IPS-20b (cell line): ENCODE measurements at regions not wholly inside any gene's neighbourhood (a gene's known extent, or its start where the extent isn't known, plus 50 kb on each side); places are given as distances from the start of the nearest gene placed in this dataset.
A peak's percentile ranks its signal among the peaks of the same experiment; 100 is the strongest.
"Not testable (repeated sequence)": the region's sequence is repeated elsewhere in the genome, so short reads cannot be mapped to it uniquely, and the experiment has no call there.

Source experiments
- H3K27ac ChIP-seq: one replicate; pipeline ENCODE4 v1.5.1; 2013; ENCODE audit warnings: low read length
- H3K27me3 ChIP-seq: 2 replicates; pipeline ENCODE4 v1.6.1; 2013; ENCODE audit warnings: mild to moderate bottlenecking, low read length, inconsistent platforms; ENCODE audit not compliant: insufficient read depth
- H3K36me3 ChIP-seq: 2 replicates; pipeline ENCODE4 v1.6.1; 2013; ENCODE audit warnings: low read depth, mild to moderate bottlenecking, inconsistent platforms, low read length, moderate library complexity; ENCODE audit not compliant: insufficient read depth
- H3K4me1 ChIP-seq: 2 replicates; pipeline ENCODE4 v1.6.1; 2013; ENCODE audit warnings: mild to moderate bottlenecking, control low read depth, inconsistent platforms, low read length, moderate library complexity; ENCODE audit not compliant: insufficient read depth
- H3K4me3 ChIP-seq: 2 replicates; pipeline ENCODE4 v1.5.1; 2013; ENCODE audit warnings: mild to moderate bottlenecking, low read length, inconsistent platforms
- H3K9ac ChIP-seq: 2 replicates; pipeline ENCODE4 v1.6.1; 2013; ENCODE audit warnings: low read depth, mild to moderate bottlenecking, inconsistent platforms, low read length, moderate library complexity
- H3K9me3 ChIP-seq: 2 replicates; pipeline ENCODE4 v1.6.1; 2013; ENCODE audit warnings: mild to moderate bottlenecking, low read depth, low read length, inconsistent platforms; ENCODE audit not compliant: insufficient read depth

DNA sequence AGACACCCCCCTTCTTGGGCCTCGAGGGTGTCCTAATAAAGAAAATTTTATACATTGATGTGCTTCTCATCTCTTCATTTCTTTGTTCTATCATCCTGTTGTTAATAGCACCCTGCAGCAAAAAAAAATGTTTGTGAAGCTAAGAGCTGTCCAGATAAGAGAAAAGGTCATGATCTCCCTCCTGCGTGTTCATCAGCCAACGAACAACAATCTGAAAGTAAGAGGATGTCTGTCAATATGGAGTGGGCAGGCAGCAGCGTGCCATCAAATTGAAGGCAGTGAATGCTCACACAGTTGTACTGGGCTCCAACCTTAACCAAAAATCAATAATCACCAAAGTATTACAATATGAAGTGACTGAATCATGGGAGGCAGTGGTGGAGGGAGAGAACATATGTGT is 418.6 kb upstream of the ONECUT1 start:
- Histone ChIP-seq H3K27ac (no peak overlapping the region), H3K9ac (no peak overlapping the region), H3K27me3 (no peaks in the 10 kb centered on the region), H3K9me3 (no peaks in the 10 kb centered on the region), H3K36me3 (no peaks in the 10 kb centered on the region), H3K4me1 (peaks cover 2% of the 10 kb centered on the region; the same call in 1 of the 2 replicates), H3K4me3 (no peak overlapping the region)

DNA sequence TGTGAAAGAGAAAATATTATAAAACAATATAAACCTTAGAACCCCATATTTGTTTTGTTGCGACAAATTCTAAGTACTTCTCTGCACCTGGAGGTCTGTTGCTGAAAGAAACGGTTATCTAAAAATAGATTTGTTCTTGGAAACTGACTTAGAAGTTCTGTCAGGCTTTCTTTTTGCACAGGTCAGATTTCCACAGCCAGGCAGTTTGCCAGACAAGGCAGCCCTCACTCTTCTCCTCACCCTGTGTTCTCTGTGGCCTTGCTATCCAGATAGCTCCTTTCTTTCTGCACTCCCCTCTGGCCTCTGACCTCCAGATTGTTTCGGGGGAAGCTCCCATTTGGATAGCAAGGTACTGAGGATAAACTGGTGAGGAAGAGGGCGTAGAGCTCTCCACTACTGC is 413.3 kb upstream of the ONECUT1 start:
- peaks cover 10% of the 10 kb centered on the region for H3K4me1 ChIP-seq
- H3K27me3 ChIP-seq = peaks cover 5% of the 10 kb centered on the region; the same call in 1 of the 2 replicates
- no peak overlapping the region for H3K9ac ChIP-seq
- H3K4me3 ChIP-seq = no peak overlapping the region
- no peak overlapping the region for H3K27ac ChIP-seq
- H3K9me3 ChIP-seq = no peaks in the 10 kb centered on the region
- H3K36me3 ChIP-seq = no peaks in the 10 kb centered on the region

DNA sequence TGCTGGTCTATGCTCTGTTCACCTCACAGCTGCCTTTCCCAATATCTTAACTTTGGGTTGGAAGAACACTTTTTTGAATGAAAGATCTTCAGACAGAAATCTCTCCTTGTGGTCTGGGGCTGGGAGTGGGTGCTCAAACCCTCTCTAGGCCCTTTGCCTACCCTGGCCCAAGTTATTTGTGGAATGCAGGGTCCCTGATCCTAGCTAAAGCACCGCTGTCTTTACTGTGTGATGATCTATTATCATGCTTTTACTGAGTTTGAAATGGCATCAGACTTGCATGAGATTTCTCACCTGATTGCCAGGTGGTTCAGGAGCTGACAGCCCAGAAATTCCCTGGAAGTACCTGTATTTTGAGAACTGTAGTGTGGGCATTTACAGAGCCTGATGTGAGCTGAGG is 412.7 kb upstream of the ONECUT1 start:
- H3K9me3 ChIP-seq = no peaks in the 10 kb centered on the region
- H3K4me3 ChIP-seq = no peak overlapping the region
- no peak overlapping the region for H3K9ac ChIP-seq
- no peak overlapping the region for H3K27ac ChIP-seq
- H3K36me3 ChIP-seq = no peaks in the 10 kb centered on the region
- peaks cover 10% of the 10 kb centered on the region for H3K4me1 ChIP-seq
- H3K27me3 ChIP-seq = peaks cover 10% of the 10 kb centered on the region; the same call in 1 of the 2 replicates

- peaks cover 26% of the 10 kb centered on the region for H3K27me3 ChIP-seq
- no peaks in the 10 kb centered on the region for H3K9me3 ChIP-seq
- peak overlapping the region; percentile 34; the same call in 1 of the 2 replicates for H3K9ac ChIP-seq
- no peak overlapping the region for H3K27ac ChIP-seq
- no peaks in the 10 kb centered on the region for H3K36me3 ChIP-seq
- peak overlapping the region; percentile 36; the same call in 1 of the 2 replicates for H3K4me3 ChIP-seq
- H3K4me1 ChIP-seq = peaks cover 12% of the 10 kb centered on the region
Observed at GRCh38 chr15:53197426-53197839, 407.3 kb upstream of the ONECUT1 start.

DNA sequence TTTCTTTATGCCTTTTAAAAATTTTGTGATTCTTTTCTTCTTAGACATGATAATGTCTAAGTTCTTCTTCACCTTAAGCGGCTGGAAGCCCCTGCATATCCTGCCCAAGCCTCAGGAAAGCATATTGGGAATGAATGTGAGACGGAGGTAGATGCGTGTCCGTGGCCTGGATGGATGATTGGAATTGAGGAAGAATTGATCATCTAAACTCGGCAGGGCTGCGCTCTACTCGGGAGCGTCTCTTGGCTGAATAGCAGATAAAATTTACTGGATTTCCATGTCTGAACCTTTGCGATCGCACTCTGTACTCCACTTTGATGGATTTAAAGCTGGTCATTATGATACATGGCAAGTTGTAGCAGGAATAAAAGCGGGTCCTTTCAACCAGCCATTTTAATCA is 406.7 kb upstream of the ONECUT1 start:
- H3K9ac ChIP-seq = no peak overlapping the region
- H3K27ac ChIP-seq = no peak overlapping the region
- 0 out of 2 replicates have a peak overlapping the region, but pooled peaks have one; percentile 23 for H3K4me3 ChIP-seq
- H3K4me1 ChIP-seq = peaks cover 12% of the 10 kb centered on the region
- H3K27me3 ChIP-seq = peaks cover 26% of the 10 kb centered on the region
- no peaks in the 10 kb centered on the region for H3K9me3 ChIP-seq
- no peaks in the 10 kb centered on the region for H3K36me3 ChIP-seq

DNA sequence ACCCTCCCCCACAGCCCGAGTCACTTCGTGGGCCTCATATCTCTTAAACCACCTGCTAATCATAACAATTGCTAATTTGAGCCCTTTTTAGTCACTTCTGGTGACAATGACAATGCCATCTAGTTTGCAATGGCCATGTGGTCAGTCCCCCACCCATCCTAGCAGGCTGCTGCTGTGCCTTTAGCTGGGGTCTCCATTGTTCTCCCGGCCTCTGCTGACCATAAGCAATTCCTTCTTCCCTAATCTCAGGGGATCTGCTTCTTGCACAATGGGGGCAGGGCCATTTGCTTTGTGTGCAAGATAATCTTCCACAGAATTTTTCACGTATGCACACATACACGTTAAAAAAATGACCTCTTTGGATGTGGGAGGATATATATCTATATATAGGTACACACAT is 406.1 kb upstream of the ONECUT1 start:
- H3K9me3 ChIP-seq = no peaks in the 10 kb centered on the region
- peaks cover 26% of the 10 kb centered on the region for H3K27me3 ChIP-seq
- no peak overlapping the region for H3K4me3 ChIP-seq
- H3K36me3 ChIP-seq = no peaks in the 10 kb centered on the region
- no peak overlapping the region for H3K9ac ChIP-seq
- peaks cover 12% of the 10 kb centered on the region for H3K4me1 ChIP-seq
- H3K27ac ChIP-seq = no peak overlapping the region

- Histone ChIP-seq H3K4me1 (peaks cover 12% of the 10 kb centered on the region), H3K27me3 (peaks cover 18% of the 10 kb centered on the region), H3K9ac (no peak overlapping the region), H3K9me3 (no peaks in the 10 kb centered on the region), H3K27ac (no peak overlapping the region), H3K4me3 (no peak overlapping the region), H3K36me3 (no peaks in the 10 kb centered on the region)
Observed at GRCh38 chr15:53193149-53193548, 403.0 kb upstream of the ONECUT1 start.

DNA sequence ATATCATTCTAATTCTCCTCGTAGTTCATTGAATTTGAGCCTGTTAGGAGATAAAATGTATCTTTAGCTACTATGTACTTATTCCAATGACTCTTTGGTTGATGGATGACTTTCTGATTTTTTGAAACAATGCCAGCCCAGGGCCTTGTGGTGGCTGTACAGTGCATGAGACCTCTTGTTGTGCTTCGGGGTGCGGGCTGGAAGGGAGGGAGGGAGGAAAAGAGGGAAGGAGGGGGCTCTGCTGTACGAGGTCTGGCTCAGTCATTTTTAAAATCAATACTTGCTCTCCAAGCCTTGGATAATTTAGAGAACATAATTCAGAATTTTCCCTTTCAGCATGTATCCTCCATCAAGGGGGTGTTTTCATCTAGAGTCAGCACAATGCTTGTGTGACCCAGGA is 399.7 kb upstream of the ONECUT1 start:
- Histone ChIP-seq H3K27me3 (no peaks in the 10 kb centered on the region), H3K36me3 (no peaks in the 10 kb centered on the region)

GRCh38 chr15:53183449-53183848 is 393.3 kb upstream of the ONECUT1 start:
- H3K4me1 ChIP-seq, H3K4me3 ChIP-seq, H3K27me3 ChIP-seq, H3K27ac ChIP-seq, H3K36me3 ChIP-seq, H3K9ac ChIP-seq, H3K9me3 ChIP-seq: not testable (repeated sequence)

More for the DNA sequence above, 399.7 kb upstream of the ONECUT1 start:
- Histone ChIP-seq H3K4me1 (no peaks in the 10 kb centered on the region), H3K9ac (no peak overlapping the region), H3K27ac (no peak overlapping the region), H3K9me3 (no peaks in the 10 kb centered on the region), H3K4me3 (no peak overlapping the region)

GRCh38 chr15:53171571-53171970 is 381.4 kb upstream of the ONECUT1 start:
- no peaks in the 10 kb centered on the region for H3K27me3 ChIP-seq
- no peaks in the 10 kb centered on the region for H3K9me3 ChIP-seq
- H3K4me3 ChIP-seq = no peak overlapping the region
- H3K4me1 ChIP-seq = no peaks in the 10 kb centered on the region
- no peak overlapping the region for H3K9ac ChIP-seq
- no peaks in the 10 kb centered on the region for H3K36me3 ChIP-seq
- no peak overlapping the region for H3K27ac ChIP-seq

- Histone ChIP-seq H3K9me3 (no peaks in the 10 kb centered on the region), H3K4me3 (no peak overlapping the region), H3K9ac (no peak overlapping the region), H3K27ac (no peak overlapping the region), H3K27me3 (no peaks in the 10 kb centered on the region), H3K36me3 (no peaks in the 10 kb centered on the region), H3K4me1 (no peaks in the 10 kb centered on the region)
Observed at GRCh38 chr15:53166684-53167201, 376.6 kb upstream of the ONECUT1 start.

DNA sequence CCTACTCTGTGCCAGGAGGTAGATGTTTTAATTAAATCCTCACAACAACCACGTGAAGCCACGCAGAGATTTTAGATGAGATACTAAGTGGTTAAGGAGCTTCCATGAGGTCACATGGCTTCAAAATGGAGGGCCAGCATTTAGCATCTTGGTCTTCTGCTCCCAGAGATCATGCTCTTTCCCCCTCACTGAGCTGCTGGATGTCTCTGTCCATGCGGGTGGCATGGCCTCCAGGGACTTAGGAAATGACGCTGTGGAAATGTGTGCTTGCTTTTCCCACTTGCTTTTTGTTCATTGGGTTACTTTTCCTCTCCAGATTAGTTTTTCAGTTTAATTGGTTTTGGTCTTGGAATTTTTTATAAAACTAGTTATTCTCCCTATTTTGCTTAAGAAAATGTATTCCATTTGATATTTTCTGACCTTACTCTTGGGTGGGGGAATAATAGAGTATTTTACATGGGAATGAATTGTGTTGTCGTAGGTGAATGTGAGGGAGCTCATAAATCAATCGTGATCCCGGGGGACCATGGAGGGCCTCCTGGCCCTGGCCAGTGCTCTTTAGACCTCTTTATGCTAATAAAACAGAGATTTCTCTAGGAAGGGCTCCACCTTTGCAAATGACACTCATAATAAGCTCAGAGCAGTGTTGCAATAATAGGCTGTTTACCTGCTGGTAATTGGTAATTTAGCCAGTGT is 376.0 kb upstream of the ONECUT1 start:
- Histone ChIP-seq H3K4me3 (no peak overlapping the region), H3K4me1 (no peaks in the 10 kb centered on the region), H3K9me3 (no peaks in the 10 kb centered on the region), H3K36me3 (no peaks in the 10 kb centered on the region), H3K9ac (no peak overlapping the region), H3K27me3 (no peaks in the 10 kb centered on the region), H3K27ac (no peak overlapping the region)
